ENCODE measurements at regions not wholly inside any gene's neighbourhood (a gene's known extent, or its start where the extent isn't known, plus 50 kb on each side); places are given as distances from the start of the nearest gene placed in this dataset.

DNA sequence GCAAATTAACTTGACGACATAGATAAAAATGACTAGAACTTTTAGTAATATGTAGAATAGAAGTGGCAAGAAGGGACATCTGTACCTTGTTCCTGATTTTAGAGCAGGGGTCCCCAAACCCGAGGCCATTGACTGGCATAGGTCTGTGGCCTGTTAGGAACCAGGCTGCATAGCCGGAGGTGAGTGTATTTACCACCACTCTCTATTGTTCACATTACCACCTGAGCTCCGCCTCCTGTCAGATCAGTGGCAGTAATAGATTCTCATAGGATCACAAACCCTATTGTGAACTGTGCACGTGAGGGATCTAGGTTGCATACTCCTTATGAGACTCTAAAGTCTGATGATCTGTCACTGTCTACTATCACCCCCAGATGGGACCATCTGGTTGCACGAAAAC, 113.6 kb upstream of the AVPR1A start:
- in situ Hi-C loops (cut with MboI; ENCODE audit: low sequenced_read_pairs, unreplicated experiment): no loop called here
- no peak for TF ChIP-seq CTCF (IDR thresholded peaks at IDR 0.05; ENCODE audit: borderline replicate concordance, control extremely low read depth, extremely low read depth, insufficient read depth, missing control alignments)
- DNase-seq (ENCODE audit: low spot score): no peak

GRCh38 chr12:63250486-63250885, 99.5 kb upstream of the AVPR1A start:
- in situ Hi-C loops (cut with MboI; ENCODE audit: low sequenced_read_pairs, unreplicated experiment): no loop called here
- no peak for TF ChIP-seq CTCF (IDR thresholded peaks at IDR 0.05; ENCODE audit: borderline replicate concordance, control extremely low read depth, extremely low read depth, insufficient read depth, missing control alignments)
- DNase-seq (ENCODE audit: low spot score): no peak

DNA sequence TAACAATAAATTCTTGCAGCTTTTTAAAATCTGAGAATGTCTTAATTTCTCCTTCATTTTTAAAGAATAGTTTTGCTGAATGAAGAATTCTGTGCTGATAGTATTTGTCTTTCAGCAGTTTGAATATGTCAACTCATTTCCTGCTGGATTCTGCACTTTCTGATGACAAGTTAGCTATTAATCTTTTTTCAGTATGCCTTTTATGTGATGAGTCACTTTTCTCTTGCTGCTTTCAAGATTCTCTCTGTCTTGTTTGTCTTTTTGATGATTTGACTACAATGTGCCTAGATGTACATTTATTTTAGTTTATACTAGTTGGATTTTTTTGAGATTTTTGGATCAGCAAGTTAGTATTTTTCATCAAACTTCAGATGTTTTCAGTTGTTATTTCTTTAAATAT, 87.9 kb upstream of the AVPR1A start:
- TF ChIP-seq CTCF (IDR thresholded peaks at IDR 0.05; ENCODE audit: borderline replicate concordance, control extremely low read depth, extremely low read depth, insufficient read depth, missing control alignments): no peak
- no peak for DNase-seq (ENCODE audit: low spot score)

GRCh38 chr12:63232896-63233295, 81.9 kb upstream of the AVPR1A start:
- TF ChIP-seq CTCF (IDR thresholded peaks at IDR 0.05; ENCODE audit: borderline replicate concordance, control extremely low read depth, extremely low read depth, insufficient read depth, missing control alignments): no peak
- in situ Hi-C loops (cut with MboI; ENCODE audit: low sequenced_read_pairs, unreplicated experiment): no loop called here
- DNase-seq (ENCODE audit: low spot score): no peak

More for the DNA sequence above, 87.9 kb upstream of the AVPR1A start:
- in situ Hi-C loops (cut with MboI; ENCODE audit: low sequenced_read_pairs, unreplicated experiment): no loop called here

DNA sequence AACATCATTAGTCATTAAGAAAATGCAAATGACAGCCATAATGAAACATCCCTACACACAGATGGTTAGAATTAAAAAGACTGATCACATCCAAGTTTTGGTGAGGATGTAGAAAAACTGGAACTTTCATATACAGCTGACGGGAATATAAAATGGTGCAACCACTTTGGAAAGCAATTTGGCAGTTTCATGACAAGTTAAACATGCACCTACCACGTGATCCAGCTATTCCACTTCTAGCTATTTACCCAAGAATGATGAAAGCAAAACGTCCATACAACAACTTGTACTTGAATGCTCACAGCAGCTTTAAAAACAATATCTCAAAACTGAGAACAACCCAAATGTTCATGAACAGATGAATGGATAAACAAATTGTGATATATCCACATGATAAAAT, 77.9 kb upstream of the AVPR1A start:
- no peak for TF ChIP-seq CTCF (IDR thresholded peaks at IDR 0.05; ENCODE audit: borderline replicate concordance, control extremely low read depth, extremely low read depth, insufficient read depth, missing control alignments)
- no peak for DNase-seq (ENCODE audit: low spot score)
- in situ Hi-C loops (cut with MboI; ENCODE audit: low sequenced_read_pairs, unreplicated experiment): no loop called here

- in situ Hi-C loops (cut with MboI; ENCODE audit: low sequenced_read_pairs, unreplicated experiment): no loop called here
- DNase-seq (ENCODE audit: low spot score): no peak
- no peak for TF ChIP-seq CTCF (IDR thresholded peaks at IDR 0.05; ENCODE audit: borderline replicate concordance, control extremely low read depth, extremely low read depth, insufficient read depth, missing control alignments)
Measured at GRCh38 chr12:63226792-63227463, 75.9 kb upstream of the AVPR1A start.
